Epithelial cell of esophagus (primary cell): ENCODE measurements at regions not wholly inside any gene's neighbourhood (a gene's known extent, or its start where the extent isn't known, plus 50 kb on each side); places are given as distances from the start of the nearest gene placed in this dataset.
"Not testable (repeated sequence)": the region's sequence is repeated elsewhere in the genome, so short reads cannot be mapped to it uniquely, and the experiment has no call there.

ENCODE experiments used
- DNase-seq: peaks from one replicate; pipeline ENCODE4 v3.0.0; 2010; ENCODE audit warnings: low read depth
- H3K4me3 ChIP-seq: 2 replicates; pipeline ENCODE4 v1.5.1; 2011; ENCODE audit warnings: mild to moderate bottlenecking, low read length, control low read depth
- CTCF ChIP-seq: IDR thresholded peaks from 2 replicates; pipeline ENCODE4 v1.5.1; 2011; ENCODE audit warnings: low read depth, mild to moderate bottlenecking, low read length, control low read depth, inconsistent platforms; ENCODE audit not compliant: insufficient read depth; ENCODE audit errors: missing control alignments

- DNase-seq = no peak
- TF ChIP-seq CTCF = no peak
- H3K4me3 ChIP-seq = no peak overlapping the region
These were observed 50.5 kb upstream of the CD99 start for GRCh38 chrX:2640436-2641150.

GRCh38 chrX:2638279-2638678 lies 52.8 kb upstream of the CD99 start:
- DNase-seq = no peak
- TF ChIP-seq CTCF = no peak
- no peak overlapping the region for H3K4me3 ChIP-seq

GRCh38 chrX:2635342-2635741 lies 55.8 kb upstream of the CD99 start:
- no peak for DNase-seq
- H3K4me3 ChIP-seq = no peak overlapping the region
- no peak for TF ChIP-seq CTCF

GRCh38 chrX:2632533-2633504 lies 58.3 kb upstream of the CD99 start:
- peak; percentile 50 for DNase-seq
- TF ChIP-seq CTCF = no peak

GRCh38 chrX:2631743-2632532 lies 59.2 kb upstream of the CD99 start:
- no peak overlapping the region for H3K4me3 ChIP-seq
- TF ChIP-seq CTCF = no peak
- no peak for DNase-seq

More at GRCh38 chrX:2632533-2633504, 58.3 kb upstream of the CD99 start:
- H3K4me3 ChIP-seq = no peak overlapping the region

- H3K4me3 ChIP-seq, DNase-seq: not testable (repeated sequence)
These were observed 60.0 kb upstream of the CD99 start for GRCh38 chrX:2630935-2631742.

- not testable (repeated sequence) for DNase-seq
These were observed 60.8 kb upstream of the CD99 start for GRCh38 chrX:2630008-2630934.

More at GRCh38 chrX:2630008-2630934, 60.8 kb upstream of the CD99 start:
- not testable (repeated sequence) for H3K4me3 ChIP-seq
